SU-DHL-6 (cell line): ENCODE measurements at regions not wholly inside any gene's neighbourhood (a gene's known extent, or its start where the extent isn't known, plus 50 kb on each side); places are given as distances from the start of the nearest gene placed in this dataset.

Experiments used
- H2AFZ ChIP-seq: fragments of 200-600 bp; sonication (generic); 2 replicates; pipeline ENCODE4 v1.6.1; 2014; ENCODE audit warnings: low read depth, mild to moderate bottlenecking, moderate library complexity, mixed read lengths, antibody characterized with exemption, low read length; ENCODE audit not compliant: severe bottlenecking
- H3F3A ChIP-seq: fragments of 200-600 bp; shearing (Covaris generic); 2 replicates; pipeline ENCODE4 v1.6.0; 2016; ENCODE audit warnings: antibody characterized with exemption, mild to moderate bottlenecking; ENCODE audit not compliant: insufficient read depth
- H3K27ac ChIP-seq: fragments of 200-600 bp; sonication (generic); 2 replicates; pipeline ENCODE4 v1.5.1; 2016; ENCODE audit warnings: low read depth, mild to moderate bottlenecking, low read length, moderate library complexity, mixed read lengths
- H3K27me3 ChIP-seq: fragments of 200-600 bp; sonication (generic), shearing (Covaris generic); 2 replicates; pipeline ENCODE4 v1.6.0; 2014; ENCODE audit warnings: mild to moderate bottlenecking, low read length
- H3K36me3 ChIP-seq: fragments of 200-600 bp; sonication (generic); 2 replicates; pipeline ENCODE4 v1.6.1; 2014; ENCODE audit warnings: mild to moderate bottlenecking, low read length, mixed read lengths
- H3K4me2 ChIP-seq: fragments of 300-600, 200-600 bp; shearing (Covaris generic), sonication (generic); 2 replicates; pipeline ENCODE4 v1.6.0; 2014; ENCODE audit warnings: low read length, low read depth, mild to moderate bottlenecking; ENCODE audit not compliant: poor library complexity, severe bottlenecking
- H3K4me3 ChIP-seq: fragments of 200-600 bp; sonication (generic); 2 replicates; pipeline ENCODE4 v1.5.1; 2014; ENCODE audit warnings: antibody characterized with exemption, low read length, mild to moderate bottlenecking, mixed read lengths; ENCODE audit not compliant: insufficient read depth, poor library complexity, severe bottlenecking
- H3K79me2 ChIP-seq: fragments of 200-600 bp; sonication (generic); 2 replicates; pipeline ENCODE4 v1.6.1; 2014; ENCODE audit warnings: mild to moderate bottlenecking, low read length, moderate library complexity; ENCODE audit not compliant: insufficient read depth
- H3K9ac ChIP-seq: fragments of 200-600 bp; sonication (generic); 2 replicates; pipeline ENCODE4 v1.7.0; 2014; ENCODE audit warnings: mild to moderate bottlenecking, low read length
- H3K9me2 ChIP-seq: fragments of 200-600 bp; sonication (generic); replicated peaks from 2 replicates; pipeline ENCODE4 v1.6.1; 2014; ENCODE audit warnings: low read length; ENCODE audit not compliant: insufficient read depth
- H3K9me3 ChIP-seq: fragments of 200-600 bp; sonication (generic); 2 replicates; pipeline ENCODE4 v1.6.1; 2014; ENCODE audit warnings: low read length, mixed read lengths; ENCODE audit not compliant: insufficient read depth
- H4K20me1 ChIP-seq: fragments of 200-600 bp; sonication (generic); 2 replicates; pipeline ENCODE4 v1.6.1; 2014; ENCODE audit warnings: low read depth, mild to moderate bottlenecking, antibody characterized with exemption, low read length, moderate library complexity, mixed read lengths
- EZH2phosphoT487 ChIP-seq: fragments of 200-600 bp; sonication (generic), shearing (Covaris generic); conservative IDR thresholded peaks from 2 replicates; pipeline ENCODE4 v1.6.1; 2018; ENCODE audit warnings: mild to moderate bottlenecking, antibody characterized with exemption, low read length, moderate library complexity, mixed read lengths
- TF ChIP-seq, protein P1 (sequence below): fragments of 200-600 bp; sonication (generic); IDR thresholded peaks from one replicate; pipeline ENCODE4 v1.5.1; 2017; ENCODE audit warnings: antibody characterized with exemption, mild to moderate bottlenecking, low read length, moderate library complexity; ENCODE audit not compliant: insufficient read depth, poor library complexity, severe bottlenecking

GRCh38 chr1:59014827-59015226 lies 231.0 kb upstream of the JUN start:
- Histone ChIP-seq H3K9ac (no peak overlapping the region), H4K20me1 (no peaks in the 10 kb centered on the region), H3K79me2 (no peaks in the 10 kb centered on the region), H3K36me3 (no peaks in the 10 kb centered on the region), H3K9me3 (no peaks in the 10 kb centered on the region), H3K9me2 (no peaks in the 10 kb centered on the region), H2AFZ (no peak overlapping the region), H3K4me2 (no peak overlapping the region), H3K4me3 (no peak overlapping the region), H3K27ac (no peak overlapping the region), H3F3A (no peaks in the 10 kb centered on the region), H3K27me3 (no peaks in the 10 kb centered on the region)
- TF ChIP-seq EZH2phosphoT487, result no peak
- TF ChIP-seq, protein P1, sequence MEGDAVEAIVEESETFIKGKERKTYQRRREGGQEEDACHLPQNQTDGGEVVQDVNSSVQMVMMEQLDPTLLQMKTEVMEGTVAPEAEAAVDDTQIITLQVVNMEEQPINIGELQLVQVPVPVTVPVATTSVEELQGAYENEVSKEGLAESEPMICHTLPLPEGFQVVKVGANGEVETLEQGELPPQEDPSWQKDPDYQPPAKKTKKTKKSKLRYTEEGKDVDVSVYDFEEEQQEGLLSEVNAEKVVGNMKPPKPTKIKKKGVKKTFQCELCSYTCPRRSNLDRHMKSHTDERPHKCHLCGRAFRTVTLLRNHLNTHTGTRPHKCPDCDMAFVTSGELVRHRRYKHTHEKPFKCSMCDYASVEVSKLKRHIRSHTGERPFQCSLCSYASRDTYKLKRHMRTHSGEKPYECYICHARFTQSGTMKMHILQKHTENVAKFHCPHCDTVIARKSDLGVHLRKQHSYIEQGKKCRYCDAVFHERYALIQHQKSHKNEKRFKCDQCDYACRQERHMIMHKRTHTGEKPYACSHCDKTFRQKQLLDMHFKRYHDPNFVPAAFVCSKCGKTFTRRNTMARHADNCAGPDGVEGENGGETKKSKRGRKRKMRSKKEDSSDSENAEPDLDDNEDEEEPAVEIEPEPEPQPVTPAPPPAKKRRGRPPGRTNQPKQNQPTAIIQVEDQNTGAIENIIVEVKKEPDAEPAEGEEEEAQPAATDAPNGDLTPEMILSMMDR, result no peak

DNA sequence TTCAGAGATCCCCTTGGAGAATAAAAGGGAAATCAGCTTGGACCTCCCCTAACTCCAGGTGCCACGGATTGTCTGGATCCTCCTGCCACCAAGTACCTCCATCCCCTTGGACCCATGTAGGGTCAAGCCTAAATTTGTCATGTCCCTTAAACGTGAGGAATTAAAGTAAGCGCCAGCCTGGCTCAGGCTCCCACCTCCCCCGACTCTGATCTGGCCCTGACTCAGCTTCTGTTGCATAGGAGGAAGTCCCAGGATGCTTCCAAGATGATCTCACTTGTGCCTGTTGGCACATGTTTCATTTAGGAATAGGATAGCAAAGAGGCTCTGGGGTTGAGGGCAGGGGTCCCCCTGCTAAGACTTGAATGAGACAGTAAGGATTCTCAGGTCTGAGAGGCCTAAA lies 231.9 kb upstream of the JUN start:
- H3K4me3 ChIP-seq, result no peak overlapping the region
- H4K20me1 ChIP-seq, result no peaks in the 10 kb centered on the region
- no peaks in the 10 kb centered on the region for H3K27me3 ChIP-seq
- no peaks in the 10 kb centered on the region for H3K79me2 ChIP-seq
- H3K9me2 ChIP-seq, result no peaks in the 10 kb centered on the region
- H3K9me3 ChIP-seq, result no peaks in the 10 kb centered on the region
- no peak overlapping the region for H3K4me2 ChIP-seq
- H3K27ac ChIP-seq, result no peak overlapping the region
- no peaks in the 10 kb centered on the region for H3F3A ChIP-seq
- no peaks in the 10 kb centered on the region for H3K36me3 ChIP-seq
- TF ChIP-seq, protein P1, result no peak
- no peak for TF ChIP-seq EZH2phosphoT487
- H3K9ac ChIP-seq, result no peak overlapping the region
- no peak overlapping the region for H2AFZ ChIP-seq

DNA sequence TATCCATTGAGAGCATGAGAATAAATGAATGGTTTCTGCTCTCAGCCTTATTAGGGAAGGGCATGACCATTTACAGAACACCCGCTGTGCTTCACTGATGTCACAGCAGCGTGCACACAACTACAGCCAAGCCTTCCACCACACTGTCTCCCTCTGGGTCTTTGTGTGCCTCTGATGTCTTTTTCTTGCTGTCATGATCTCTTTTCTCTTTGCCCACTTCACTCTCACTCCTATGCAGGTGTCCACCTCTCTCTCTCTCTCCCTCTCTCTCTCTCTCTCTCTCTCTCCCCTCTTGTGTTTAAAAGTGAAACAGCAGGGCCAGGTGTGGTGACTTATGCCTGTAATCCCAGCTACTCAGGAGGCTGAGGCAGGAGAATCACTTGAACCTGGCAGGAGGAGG lies 232.5 kb upstream of the JUN start:
- Histone ChIP-seq H3F3A (no peaks in the 10 kb centered on the region), H3K9ac (no peak overlapping the region), H4K20me1 (no peaks in the 10 kb centered on the region), H3K27ac (no peak overlapping the region), H3K4me2 (no peak overlapping the region), H3K4me3 (no peak overlapping the region), H3K9me2 (no peaks in the 10 kb centered on the region), H2AFZ (no peak overlapping the region), H3K36me3 (no peaks in the 10 kb centered on the region), H3K79me2 (no peaks in the 10 kb centered on the region), H3K27me3 (no peaks in the 10 kb centered on the region), H3K9me3 (no peaks in the 10 kb centered on the region)
- TF ChIP-seq, protein P1, result no peak
- TF ChIP-seq EZH2phosphoT487, result no peak
